ENCODE measurements at regions not wholly inside any gene's neighbourhood (a gene's known extent, or its start where the extent isn't known, plus 50 kb on each side); places are given as distances from the start of the nearest gene placed in this dataset.

DNA sequence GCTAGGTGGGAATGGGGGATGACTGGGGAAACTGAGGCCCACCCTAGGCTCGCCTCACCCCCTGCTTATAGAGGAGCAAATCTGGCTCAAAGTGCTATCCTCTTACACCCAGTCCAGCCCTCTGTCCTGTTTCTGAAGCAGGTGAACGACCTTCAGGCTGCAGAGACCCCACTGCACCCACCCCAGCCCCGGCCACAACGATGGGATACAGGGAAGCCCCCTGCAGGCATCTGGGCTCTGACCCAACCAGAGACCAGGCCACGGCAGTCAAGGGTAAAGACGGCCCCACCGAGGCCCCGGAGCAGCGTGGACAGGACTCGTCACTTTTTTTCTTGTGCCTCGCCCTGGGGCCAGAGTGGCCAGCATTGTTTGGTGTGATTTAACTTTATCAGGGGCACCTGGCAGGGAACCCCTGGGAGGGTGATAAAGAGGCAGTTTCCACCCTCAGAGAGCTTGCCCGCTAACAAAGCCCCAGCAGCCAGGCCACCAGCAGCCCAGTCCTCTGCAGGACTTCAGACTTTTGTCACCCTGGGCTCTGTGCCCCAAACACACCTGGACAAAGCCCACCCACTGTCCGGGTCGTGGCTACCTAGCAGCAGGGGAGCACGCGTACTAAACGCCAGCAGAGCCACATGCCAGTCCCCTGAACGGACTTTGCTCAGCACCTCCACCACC, 612.6 kb downstream of the TBC1D22A start:
- Histone ChIP-seq H3K27ac (ENCODE audit: extremely low read depth, low read depth, low read length) (no peak overlapping the region), H3K4me3 (ENCODE audit: low read depth, low read length) (no peak overlapping the region), H3K36me3 (ENCODE audit: control insufficient read depth in 2 of 2, insufficient read depth in 1 of 2, low read length in 2 of 2) (no peaks in the 10 kb centered on the region), H3K4me1 (ENCODE audit: control insufficient read depth, insufficient read depth, low read length) (no peaks in the 10 kb centered on the region), H3K9me3 (ENCODE audit: control insufficient read depth, insufficient read depth, low read depth, low read length) (no peaks in the 10 kb centered on the region)
- ChIA-PET POLR2A (no interaction called here), CTCF (no interaction called here)
- TF ChIP-seq ZNF544 (tag by site-specific recombination; IDR thresholded peaks at IDR 0.05) (no peak), IKZF3 (tag by site-specific recombination; IDR thresholded peaks at IDR 0.05) (no peak), ZIC2 (tag by site-specific recombination; IDR thresholded peaks at IDR 0.05) (peak; percentile 60), ZNF707 (tag by site-specific recombination; IDR thresholded peaks at IDR 0.05) (no peak)

DNA sequence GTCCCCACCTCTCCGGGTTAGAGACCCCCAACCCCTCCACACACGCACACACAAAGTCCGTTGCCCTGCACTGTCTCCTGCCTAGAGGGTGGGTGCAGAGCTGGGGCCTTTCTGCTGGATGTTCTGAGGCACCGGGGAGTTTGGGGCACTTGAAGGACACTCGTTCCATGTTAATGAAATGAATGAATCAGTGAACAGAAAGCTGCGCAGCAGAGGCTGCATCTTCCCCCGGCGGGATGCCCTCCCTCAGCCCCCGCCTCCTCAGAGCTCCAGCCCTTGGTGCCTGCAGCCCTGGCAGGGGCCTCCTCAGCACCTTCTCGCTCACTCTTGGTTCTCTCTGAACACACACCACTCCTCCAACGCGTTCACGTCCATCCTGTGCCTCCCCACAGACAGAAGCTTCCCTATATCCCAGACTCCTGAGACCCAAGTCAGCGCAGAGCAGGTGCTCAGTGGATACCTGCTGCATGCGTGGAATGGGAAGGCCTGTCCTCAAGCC, 611.9 kb downstream of the TBC1D22A start:
- no peak for TF ChIP-seq ZNF248 (tag by site-specific recombination; IDR thresholded peaks at IDR 0.05)
- no peak for TF ChIP-seq HOXA7 (CRISPR knock-in tag; IDR thresholded peaks at IDR 0.05; ENCODE audit: borderline replicate concordance)
- TF ChIP-seq ZNF132 (tag by site-specific recombination; IDR thresholded peaks at IDR 0.05; ENCODE audit: borderline replicate concordance) = no peak
- no peak for TF ChIP-seq ZNF398 (tag by site-specific recombination; IDR thresholded peaks at IDR 0.05)
- TF ChIP-seq HIC1 (tag by site-specific recombination; IDR thresholded peaks at IDR 0.05) = no peak
- ChIA-PET POLR2A (no interaction called here), CTCF (no interaction called here)
- Histone ChIP-seq H3K27ac (ENCODE audit: extremely low read depth, low read depth, low read length) (no peak overlapping the region), H3K4me1 (ENCODE audit: control insufficient read depth, insufficient read depth, low read length) (no peaks in the 10 kb centered on the region), H3K9me3 (ENCODE audit: control insufficient read depth, insufficient read depth, low read depth, low read length) (no peaks in the 10 kb centered on the region), H3K4me3 (ENCODE audit: low read depth, low read length) (no peak overlapping the region), H3K36me3 (ENCODE audit: control insufficient read depth in 2 of 2, insufficient read depth in 1 of 2, low read length in 2 of 2) (no peaks in the 10 kb centered on the region)

- Histone ChIP-seq H3K36me3 (ENCODE audit: control insufficient read depth in 2 of 2, insufficient read depth in 1 of 2, low read length in 2 of 2) (no peaks in the 10 kb centered on the region), H3K4me1 (ENCODE audit: control insufficient read depth, insufficient read depth, low read length) (no peaks in the 10 kb centered on the region), H3K4me3 (ENCODE audit: low read depth, low read length) (no peak overlapping the region), H3K27ac (ENCODE audit: extremely low read depth, low read depth, low read length) (no peak overlapping the region), H3K9me3 (ENCODE audit: control insufficient read depth, insufficient read depth, low read depth, low read length) (no peaks in the 10 kb centered on the region)
- POLR2A ChIA-PET = no interaction called here
- CTCF ChIA-PET = no interaction called here
- TF ChIP-seq TCF7L2 (IDR thresholded peaks at IDR 0.05; ENCODE audit: borderline replicate concordance, low read depth, low read length) (no peak), ZNF473 (tag by site-specific recombination; IDR thresholded peaks at IDR 0.05) (no peak), ZNF302 (tag by site-specific recombination; IDR thresholded peaks at IDR 0.05; ENCODE audit: low read depth) (no peak), ZSCAN30 (tag by site-specific recombination; IDR thresholded peaks at IDR 0.05) (no peak), GLIS2 (tag by site-specific recombination; IDR thresholded peaks at IDR 0.05) (no peak), ZNF837 (tag by site-specific recombination; IDR thresholded peaks at IDR 0.05) (no peak), ZNF354C (tag by site-specific recombination; IDR thresholded peaks at IDR 0.05; ENCODE audit: borderline replicate concordance, low read depth) (no peak), BCL6B (tag by site-specific recombination; IDR thresholded peaks at IDR 0.05) (no peak), ZNF558 (tag by site-specific recombination; IDR thresholded peaks at IDR 0.05) (no peak), ZNF114 (tag by site-specific recombination; IDR thresholded peaks at IDR 0.05) (no peak)
- TF ChIP-seq, protein P1, sequence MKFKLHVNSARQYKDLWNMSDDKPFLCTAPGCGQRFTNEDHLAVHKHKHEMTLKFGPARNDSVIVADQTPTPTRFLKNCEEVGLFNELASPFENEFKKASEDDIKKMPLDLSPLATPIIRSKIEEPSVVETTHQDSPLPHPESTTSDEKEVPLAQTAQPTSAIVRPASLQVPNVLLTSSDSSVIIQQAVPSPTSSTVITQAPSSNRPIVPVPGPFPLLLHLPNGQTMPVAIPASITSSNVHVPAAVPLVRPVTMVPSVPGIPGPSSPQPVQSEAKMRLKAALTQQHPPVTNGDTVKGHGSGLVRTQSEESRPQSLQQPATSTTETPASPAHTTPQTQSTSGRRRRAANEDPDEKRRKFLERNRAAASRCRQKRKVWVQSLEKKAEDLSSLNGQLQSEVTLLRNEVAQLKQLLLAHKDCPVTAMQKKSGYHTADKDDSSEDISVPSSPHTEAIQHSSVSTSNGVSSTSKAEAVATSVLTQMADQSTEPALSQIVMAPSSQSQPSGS (tag by site-specific recombination; IDR thresholded peaks at IDR 0.05; ENCODE audit: low read depth) = no peak
- TF ChIP-seq, protein P2, sequence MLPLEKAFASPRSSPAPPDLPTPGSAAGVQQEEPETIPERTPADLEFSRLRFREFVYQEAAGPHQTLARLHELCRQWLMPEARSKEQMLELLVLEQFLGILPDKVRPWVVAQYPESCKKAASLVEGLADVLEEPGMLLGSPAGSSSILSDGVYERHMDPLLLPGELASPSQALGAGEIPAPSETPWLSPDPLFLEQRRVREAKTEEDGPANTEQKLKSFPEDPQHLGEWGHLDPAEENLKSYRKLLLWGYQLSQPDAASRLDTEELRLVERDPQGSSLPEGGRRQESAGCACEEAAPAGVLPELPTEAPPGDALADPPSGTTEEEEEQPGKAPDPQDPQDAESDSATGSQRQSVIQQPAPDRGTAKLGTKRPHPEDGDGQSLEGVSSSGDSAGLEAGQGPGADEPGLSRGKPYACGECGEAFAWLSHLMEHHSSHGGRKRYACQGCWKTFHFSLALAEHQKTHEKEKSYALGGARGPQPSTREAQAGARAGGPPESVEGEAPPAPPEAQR (tag by site-specific recombination; IDR thresholded peaks at IDR 0.05) = no peak
Measured at GRCh38 chr22:47373648-47374272, 611.3 kb downstream of the TBC1D22A start.
